NCI-H146 (cell line): ENCODE measurements at regions not wholly inside any gene's neighbourhood (a gene's known extent, or its start where the extent isn't known, plus 50 kb on each side); places are given as distances from the start of the nearest gene placed in this dataset.
"Not testable (repeated sequence)": the region's sequence is repeated elsewhere in the genome, so short reads cannot be mapped to it uniquely, and the experiment has no call there.

Experiments used
- DNase-seq: peaks from one replicate; lab custom pipeline; 2025; lab: John Stamatoyannopoulos, UW

GRCh38 chr15:69554279-69554961, 101.8 kb downstream of the RPLP1 start:
- DNase-seq = peak; percentile 91

GRCh38 chr15:69555080-69555479, 102.5 kb downstream of the RPLP1 start:
- DNase-seq = no peak

- no peak for DNase-seq
Measured at GRCh38 chr15:69556344-69556743, 103.7 kb downstream of the RPLP1 start.

GRCh38 chr15:69557020-69557706, 104.5 kb downstream of the RPLP1 start:
- DNase-seq = no peak

- DNase-seq = no peak
Measured at GRCh38 chr15:69557707-69558409, 105.2 kb downstream of the RPLP1 start.

- DNase-seq = no peak
Measured at GRCh38 chr15:69559440-69560190, 107.0 kb downstream of the RPLP1 start.

GRCh38 chr15:69561071-69561784, 108.6 kb downstream of the RPLP1 start:
- DNase-seq = peak; percentile 88

- DNase-seq = no peak
Measured at GRCh38 chr15:69562116-69562515, 109.5 kb downstream of the RPLP1 start.

GRCh38 chr15:69562564-69562963, 109.9 kb downstream of the RPLP1 start:
- DNase-seq = peak; percentile 55

- no peak for DNase-seq
Measured at GRCh38 chr15:69565066-69565655, 112.5 kb downstream of the RPLP1 start.

- not testable (repeated sequence) for DNase-seq
Measured at GRCh38 chr15:69567238-69567760, 114.7 kb downstream of the RPLP1 start.

GRCh38 chr15:69568173-69569009, 115.8 kb downstream of the RPLP1 start:
- no peak for DNase-seq

- DNase-seq = no peak
Measured at GRCh38 chr15:69570454-69570853, 117.8 kb downstream of the RPLP1 start.

GRCh38 chr15:69570997-69571396, 118.4 kb downstream of the RPLP1 start:
- no peak for DNase-seq

GRCh38 chr15:69573278-69573677, 120.7 kb downstream of the RPLP1 start:
- DNase-seq = not testable (repeated sequence)

GRCh38 chr15:69573815-69574475, 121.3 kb downstream of the RPLP1 start:
- DNase-seq = no peak

- DNase-seq = no peak
Measured at GRCh38 chr15:69574506-69574905, 121.9 kb downstream of the RPLP1 start.

- no peak for DNase-seq
Measured at GRCh38 chr15:69575387-69575786, 122.8 kb downstream of the RPLP1 start.

- peak; percentile 41 for DNase-seq
Measured at GRCh38 chr15:69576035-69576526, 123.5 kb downstream of the RPLP1 start.
